ENCODE measurements at regions not wholly inside any gene's neighbourhood (a gene's known extent, or its start where the extent isn't known, plus 50 kb on each side); places are given as distances from the start of the nearest gene placed in this dataset.

DNA sequence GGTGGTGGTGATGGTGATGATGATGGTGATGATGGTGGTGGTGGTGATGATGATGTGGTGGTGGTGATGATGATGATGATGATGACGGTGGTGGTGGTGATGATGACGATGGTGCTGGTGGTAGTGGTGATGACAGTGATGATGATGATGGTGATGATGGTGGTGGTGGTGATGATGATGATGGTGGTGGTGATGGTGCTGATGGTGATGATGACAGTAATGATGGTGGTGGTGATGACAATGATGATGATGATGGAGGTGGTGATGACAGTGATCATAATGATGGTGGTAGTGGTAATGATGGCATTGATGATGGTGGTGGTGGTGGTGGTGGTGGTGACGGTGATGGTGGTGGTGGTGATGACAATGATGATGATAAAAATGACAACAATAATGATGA lies 52.1 kb upstream of the ANO1 start:
- no peaks in the 10 kb centered on the region for H3K36me3 Mint-ChIP-seq
- no peaks in the 10 kb centered on the region for H3K4me1 Mint-ChIP-seq
- no peak overlapping the region for H3K4me3 Mint-ChIP-seq
- DNase-seq = no peak
- H3K9me3 Mint-ChIP-seq = no peaks in the 10 kb centered on the region
- H3K27ac Mint-ChIP-seq = no peak overlapping the region
- no peaks in the 10 kb centered on the region for H3K27me3 Mint-ChIP-seq

- H3K27me3 Mint-ChIP-seq = peaks cover under 1% of the 10 kb centered on the region
- H3K27ac Mint-ChIP-seq = no peak overlapping the region
- no peaks in the 10 kb centered on the region for H3K36me3 Mint-ChIP-seq
- H3K9me3 Mint-ChIP-seq = no peaks in the 10 kb centered on the region
- no peak for DNase-seq
- H3K4me1 Mint-ChIP-seq = no peaks in the 10 kb centered on the region
- no peak overlapping the region for H3K4me3 Mint-ChIP-seq
Observed at GRCh38 chr11:70026726-70027125, 51.4 kb upstream of the ANO1 start.

GRCh38 chr11:70027451-70027850 lies 50.7 kb upstream of the ANO1 start:
- Mint-ChIP-seq H3K4me1 (no peaks in the 10 kb centered on the region), H3K27me3 (peaks cover 7% of the 10 kb centered on the region), H3K9me3 (no peaks in the 10 kb centered on the region), H3K4me3 (no peak overlapping the region), H3K36me3 (no peaks in the 10 kb centered on the region), H3K27ac (no peak overlapping the region)
- no peak for DNase-seq

- Mint-ChIP-seq H3K4me1 (no peaks in the 10 kb centered on the region), H3K36me3 (no peaks in the 10 kb centered on the region), H3K4me3 (no peak overlapping the region), H3K9me3 (no peaks in the 10 kb centered on the region), H3K27ac (no peak overlapping the region), H3K27me3 (peaks cover 7% of the 10 kb centered on the region)
- no peak for DNase-seq
Observed at GRCh38 chr11:70028147-70028855, 49.8 kb upstream of the ANO1 start.

All from activated naive CD8-positive, alpha-beta T cell treated with anti-CD3 and anti-CD28 coated beads for 36 hours (primary cell).